ENCODE measurements at regions not wholly inside any gene's neighbourhood (a gene's known extent, or its start where the extent isn't known, plus 50 kb on each side); places are given as distances from the start of the nearest gene placed in this dataset.

DNA sequence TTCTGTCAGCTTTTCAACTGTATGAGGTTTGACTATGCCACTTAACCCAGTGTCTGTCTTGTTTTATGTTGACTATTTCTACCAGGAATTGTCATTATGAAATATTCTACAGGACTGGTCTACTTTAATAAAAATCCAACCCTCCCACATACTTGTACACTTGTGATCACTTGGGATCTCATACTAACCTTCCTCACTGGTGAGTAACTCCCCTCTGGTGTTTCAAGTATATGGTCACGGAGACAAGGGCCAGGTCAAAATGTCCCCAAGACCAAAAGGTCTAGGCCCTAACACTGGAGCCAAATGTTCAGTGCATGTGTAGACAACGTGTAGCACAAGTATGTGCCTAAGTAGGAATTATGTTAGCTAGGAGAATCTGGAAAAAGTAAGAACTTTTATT lies 122.7 kb upstream of the TJP1 start:
- no peak for TF ChIP-seq POLR2A (IDR thresholded peaks at IDR 0.05)
- TF ChIP-seq, protein P1, sequence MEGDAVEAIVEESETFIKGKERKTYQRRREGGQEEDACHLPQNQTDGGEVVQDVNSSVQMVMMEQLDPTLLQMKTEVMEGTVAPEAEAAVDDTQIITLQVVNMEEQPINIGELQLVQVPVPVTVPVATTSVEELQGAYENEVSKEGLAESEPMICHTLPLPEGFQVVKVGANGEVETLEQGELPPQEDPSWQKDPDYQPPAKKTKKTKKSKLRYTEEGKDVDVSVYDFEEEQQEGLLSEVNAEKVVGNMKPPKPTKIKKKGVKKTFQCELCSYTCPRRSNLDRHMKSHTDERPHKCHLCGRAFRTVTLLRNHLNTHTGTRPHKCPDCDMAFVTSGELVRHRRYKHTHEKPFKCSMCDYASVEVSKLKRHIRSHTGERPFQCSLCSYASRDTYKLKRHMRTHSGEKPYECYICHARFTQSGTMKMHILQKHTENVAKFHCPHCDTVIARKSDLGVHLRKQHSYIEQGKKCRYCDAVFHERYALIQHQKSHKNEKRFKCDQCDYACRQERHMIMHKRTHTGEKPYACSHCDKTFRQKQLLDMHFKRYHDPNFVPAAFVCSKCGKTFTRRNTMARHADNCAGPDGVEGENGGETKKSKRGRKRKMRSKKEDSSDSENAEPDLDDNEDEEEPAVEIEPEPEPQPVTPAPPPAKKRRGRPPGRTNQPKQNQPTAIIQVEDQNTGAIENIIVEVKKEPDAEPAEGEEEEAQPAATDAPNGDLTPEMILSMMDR (IDR thresholded peaks at IDR 0.05), result no peak
